ENCODE measurements at regions not wholly inside any gene's neighbourhood (a gene's known extent, or its start where the extent isn't known, plus 50 kb on each side); places are given as distances from the start of the nearest gene placed in this dataset.

DNA sequence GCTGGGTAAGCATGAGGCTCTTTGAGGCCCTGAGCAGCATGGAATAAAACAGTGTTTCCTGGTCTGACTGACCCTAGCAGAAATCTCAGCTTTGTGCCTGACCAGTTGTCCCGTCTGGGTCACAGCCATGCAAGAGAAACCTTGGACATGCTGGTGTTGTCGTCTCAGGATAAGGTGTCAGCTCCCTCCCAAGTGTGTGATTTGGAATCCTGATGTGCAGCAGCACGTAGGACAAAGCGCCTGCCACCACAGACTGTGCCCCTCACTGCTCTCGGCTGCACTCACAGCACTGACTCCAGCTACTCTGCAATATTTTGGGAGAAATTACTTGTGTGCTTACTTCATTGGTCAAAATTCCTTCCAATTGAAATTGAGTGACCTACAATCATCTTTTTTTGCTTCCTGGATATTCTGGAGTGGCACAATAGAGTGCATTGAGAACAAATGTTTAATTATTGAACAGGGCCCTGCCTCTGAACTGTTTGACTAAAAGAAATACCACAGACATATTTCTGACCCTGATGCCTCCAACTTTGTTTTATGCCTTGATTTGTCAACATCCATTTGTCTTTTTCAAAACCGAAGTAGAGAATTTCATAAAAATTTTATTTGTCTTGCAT lies 352.4 kb downstream of the SOCS6 start:
- TF ChIP-seq, protein P1, sequence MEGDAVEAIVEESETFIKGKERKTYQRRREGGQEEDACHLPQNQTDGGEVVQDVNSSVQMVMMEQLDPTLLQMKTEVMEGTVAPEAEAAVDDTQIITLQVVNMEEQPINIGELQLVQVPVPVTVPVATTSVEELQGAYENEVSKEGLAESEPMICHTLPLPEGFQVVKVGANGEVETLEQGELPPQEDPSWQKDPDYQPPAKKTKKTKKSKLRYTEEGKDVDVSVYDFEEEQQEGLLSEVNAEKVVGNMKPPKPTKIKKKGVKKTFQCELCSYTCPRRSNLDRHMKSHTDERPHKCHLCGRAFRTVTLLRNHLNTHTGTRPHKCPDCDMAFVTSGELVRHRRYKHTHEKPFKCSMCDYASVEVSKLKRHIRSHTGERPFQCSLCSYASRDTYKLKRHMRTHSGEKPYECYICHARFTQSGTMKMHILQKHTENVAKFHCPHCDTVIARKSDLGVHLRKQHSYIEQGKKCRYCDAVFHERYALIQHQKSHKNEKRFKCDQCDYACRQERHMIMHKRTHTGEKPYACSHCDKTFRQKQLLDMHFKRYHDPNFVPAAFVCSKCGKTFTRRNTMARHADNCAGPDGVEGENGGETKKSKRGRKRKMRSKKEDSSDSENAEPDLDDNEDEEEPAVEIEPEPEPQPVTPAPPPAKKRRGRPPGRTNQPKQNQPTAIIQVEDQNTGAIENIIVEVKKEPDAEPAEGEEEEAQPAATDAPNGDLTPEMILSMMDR (IDR thresholded peaks at IDR 0.05): no peak
- no peak for DNase-seq (ENCODE audit: low spot score)
- H3K4me3 ChIP-seq: no peak overlapping the region
- H3K27ac ChIP-seq: no peak overlapping the region

DNA sequence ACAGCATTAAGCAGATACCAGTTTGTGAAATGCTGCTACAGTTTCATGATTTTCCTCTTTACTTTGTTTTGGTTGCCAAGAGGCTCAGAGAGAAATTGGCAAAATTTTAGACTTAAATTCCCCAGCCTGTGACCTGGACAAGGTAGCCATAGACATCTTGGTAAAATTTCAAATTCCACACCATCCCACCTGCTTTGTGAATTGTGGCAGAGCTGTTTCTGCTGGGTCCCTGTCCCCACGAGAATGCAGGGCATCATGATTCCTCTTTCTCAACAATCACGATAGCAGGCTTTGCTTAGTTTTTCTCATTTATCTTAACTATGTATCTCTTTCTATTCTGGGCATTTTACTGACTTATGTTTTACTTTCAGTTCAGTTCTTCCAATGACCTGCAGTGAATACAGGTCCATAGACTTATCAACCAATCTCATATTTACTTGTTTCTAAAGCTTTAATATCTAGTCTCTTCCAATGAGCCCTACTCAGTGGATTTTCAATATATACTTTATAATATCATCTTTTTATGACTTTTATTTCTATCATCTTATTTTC lies 351.6 kb downstream of the SOCS6 start:
- TF ChIP-seq, protein P1 (IDR thresholded peaks at IDR 0.05): no peak
- Histone ChIP-seq H3K27ac (no peak overlapping the region), H3K4me3 (no peak overlapping the region)
- no peak for DNase-seq (ENCODE audit: low spot score)

DNA sequence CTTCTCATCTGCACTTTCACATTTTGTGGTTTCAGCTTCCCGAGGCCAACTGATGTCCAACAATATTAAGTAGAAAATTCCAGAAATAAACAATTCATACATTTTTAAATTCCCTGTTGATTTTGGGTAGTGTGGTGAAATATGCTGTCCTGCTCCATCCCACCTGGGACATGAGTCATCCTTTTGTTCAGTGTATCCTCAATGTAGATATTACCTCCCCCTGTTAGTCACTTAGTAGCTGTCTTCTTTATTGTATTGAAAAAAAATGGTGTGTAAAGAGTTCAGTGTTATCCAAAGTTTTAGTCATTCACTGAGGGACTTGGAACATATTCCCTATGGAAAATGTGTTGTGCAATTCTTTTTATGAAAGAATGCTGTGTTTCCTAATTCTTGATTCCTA lies 348.1 kb downstream of the SOCS6 start:
- TF ChIP-seq, protein P1 (IDR thresholded peaks at IDR 0.05): no peak
- Histone ChIP-seq H3K4me3 (no peak overlapping the region), H3K27ac (no peak overlapping the region)
- no peak for DNase-seq (ENCODE audit: low spot score)

DNA sequence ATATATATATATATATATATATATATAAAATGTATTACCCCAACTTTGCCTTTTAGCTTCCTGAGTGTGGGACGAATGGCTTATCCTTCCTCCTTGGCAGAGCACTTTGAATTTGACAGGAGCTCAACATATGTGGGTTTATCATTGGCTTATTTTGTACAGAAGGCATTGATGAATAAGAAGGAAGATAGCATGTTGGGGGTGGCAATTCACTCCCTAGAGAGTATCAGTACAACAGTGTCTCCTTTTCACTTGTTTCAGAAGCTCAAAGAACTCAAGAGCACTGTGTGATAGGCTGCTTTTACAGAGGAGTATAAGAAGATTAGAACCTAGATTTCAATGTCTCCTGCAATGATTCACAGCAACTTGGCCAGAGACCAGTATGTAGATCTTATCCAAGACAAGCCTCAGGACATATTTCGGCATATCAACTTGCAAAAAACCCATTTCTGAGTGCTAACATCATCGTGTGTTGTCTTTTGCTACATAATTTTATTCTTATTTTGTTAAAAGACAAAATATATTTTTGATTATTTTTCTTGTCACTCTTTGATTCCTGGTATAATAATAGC lies 345.8 kb downstream of the SOCS6 start:
- DNase-seq (ENCODE audit: low spot score): no peak
- Histone ChIP-seq H3K4me3 (no peak overlapping the region), H3K27ac (no peak overlapping the region)
- TF ChIP-seq, protein P1 (IDR thresholded peaks at IDR 0.05): no peak

DNA sequence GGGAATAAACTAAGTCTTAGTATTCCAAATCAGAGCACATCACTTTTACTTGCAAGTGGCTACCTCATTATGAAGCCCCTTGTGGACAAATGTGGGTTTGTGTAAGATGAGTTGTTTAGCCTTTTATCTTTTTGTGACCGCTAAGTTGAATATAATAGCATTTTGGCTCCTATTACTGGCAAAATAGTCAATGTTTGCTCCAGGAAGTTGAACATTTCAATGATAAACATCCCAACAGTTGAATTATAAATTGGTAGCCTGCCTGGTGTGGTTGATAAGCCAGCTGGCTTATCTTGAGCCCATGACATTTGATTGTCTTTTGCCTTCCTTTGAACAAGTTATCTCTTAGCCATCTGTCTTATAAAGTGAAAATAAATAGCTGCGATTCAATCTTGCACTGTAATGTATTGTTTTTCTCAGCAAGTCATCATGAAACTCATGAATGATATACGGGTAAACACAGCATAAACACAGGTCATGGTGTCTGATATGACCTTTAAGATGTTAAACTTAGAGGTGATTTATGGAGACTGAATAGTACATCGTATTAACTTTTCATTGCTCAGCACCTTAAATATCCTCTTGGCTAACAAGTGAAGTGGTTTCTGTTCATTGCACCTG lies 338.4 kb downstream of the SOCS6 start:
- Histone ChIP-seq H3K27ac (no peak overlapping the region), H3K4me3 (no peak overlapping the region)
- DNase-seq (ENCODE audit: low spot score): no peak
- TF ChIP-seq, protein P1 (IDR thresholded peaks at IDR 0.05): no peak

DNA sequence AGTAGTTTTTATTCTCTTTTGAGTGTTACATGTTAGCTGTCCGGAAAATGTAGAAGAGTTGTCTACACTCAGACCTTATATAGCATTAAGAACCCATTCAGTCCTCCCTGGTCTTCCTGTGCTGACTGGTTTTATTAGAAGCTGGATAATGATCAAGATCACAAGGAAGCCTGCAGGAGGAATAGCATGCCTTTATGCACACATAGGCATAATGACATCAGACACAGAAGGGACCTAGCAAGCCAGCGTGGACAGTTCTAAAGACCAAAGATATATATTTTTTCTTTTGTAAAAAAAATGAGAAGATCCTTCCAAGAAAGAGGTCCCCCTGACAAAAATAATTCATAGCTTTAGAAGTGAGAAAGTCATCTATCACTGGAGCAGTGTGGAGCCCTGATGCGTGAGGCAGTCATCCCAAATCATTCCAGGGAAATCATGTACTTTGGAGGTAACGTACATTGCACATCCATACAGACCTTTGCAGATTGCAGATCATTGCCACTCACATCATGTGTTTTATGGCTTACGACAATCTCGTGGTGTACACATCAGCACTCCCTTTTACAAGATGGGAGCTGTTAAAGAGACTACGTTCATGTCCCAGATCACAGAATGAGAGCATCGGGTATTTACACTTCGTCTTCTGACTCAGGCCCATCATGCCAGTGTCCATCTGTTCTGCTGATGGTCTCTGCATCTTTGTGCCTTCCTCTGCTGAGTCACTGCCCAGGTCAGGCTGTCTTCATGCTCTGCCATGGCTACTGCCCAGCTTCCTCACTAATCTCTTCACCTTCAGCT lies 334.0 kb downstream of the SOCS6 start:
- H3K27ac ChIP-seq: no peak overlapping the region
- no peak overlapping the region for H3K4me3 ChIP-seq
- DNase-seq (ENCODE audit: low spot score): no peak
- TF ChIP-seq, protein P1 (IDR thresholded peaks at IDR 0.05): no peak
